Upper lobe of right lung (tissue), 1 donor: ENCODE measurements at regions not wholly inside any gene's neighbourhood (a gene's known extent, or its start where the extent isn't known, plus 50 kb on each side); places are given as distances from the start of the nearest gene placed in this dataset.

Experiments used
- ATAC-seq: fragments of 200-7000 bp; cut with Tn5 transposase; one replicate; pipeline ENCODE4 v1.9.1; 2020; ENCODE audit warnings: mild to moderate bottlenecking, moderate library complexity
- DNase-seq: peaks from one replicate; pipeline ENCODE4 v3.0.0-alpha.2; 2020
- H3K27ac ChIP-seq: fragments of 200-600 bp; one replicate; pipeline ENCODE4 v1.8.0; 2022
- H3K27me3 ChIP-seq: fragments of 200-600 bp; one replicate; pipeline ENCODE4 v1.8.0; 2022; ENCODE audit warnings: mild to moderate bottlenecking
- H3K36me3 ChIP-seq: fragments of 200-600 bp; one replicate; pipeline ENCODE4 v1.8.0; 2022
- H3K4me1 ChIP-seq: fragments of 200-600 bp; one replicate; pipeline ENCODE4 v1.8.0; 2022
- H3K4me3 ChIP-seq: fragments of 200-600 bp; one replicate; pipeline ENCODE4 v1.8.0; 2022; ENCODE audit warnings: mild to moderate bottlenecking
- H3K9me3 ChIP-seq: fragments of 200-600 bp; one replicate; pipeline ENCODE4 v1.8.0; 2022
- intact Hi-C: fragments of 100-400 bp; cut with DNase I; formaldehyde crosslinking; loops from one replicate; pipeline ENCODE4 v1.11.0; 2022
- TF ChIP-seq, protein P1 (sequence below): fragments of 200-600 bp; IDR thresholded peaks from one replicate; pipeline ENCODE4 v1.8.0; 2022; ENCODE audit warnings: antibody characterized with exemption
- donor health status: DM: no; HTN: yes; CAD: no; lungs with severe emphysema.

DNA sequence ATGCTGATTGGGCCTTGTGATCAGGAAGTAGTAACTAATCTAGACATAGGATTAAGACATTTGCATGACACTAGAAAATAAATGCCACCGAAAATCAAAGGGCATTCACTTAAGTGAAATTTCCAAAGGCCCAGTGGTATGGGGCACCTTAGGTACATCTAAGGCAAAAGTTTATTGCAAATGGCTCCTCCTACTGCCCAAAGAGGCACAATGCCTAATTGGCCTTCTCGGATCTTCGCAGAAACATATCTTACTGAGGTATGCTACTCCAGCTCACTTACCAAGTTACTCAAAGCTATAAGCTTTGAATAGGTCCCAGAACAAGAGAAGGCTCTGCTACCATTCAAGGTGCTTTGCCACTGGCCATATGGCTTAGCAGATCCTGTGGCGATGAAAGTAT is 174.8 kb upstream of the CXCL13 start:
- TF ChIP-seq, protein P1, sequence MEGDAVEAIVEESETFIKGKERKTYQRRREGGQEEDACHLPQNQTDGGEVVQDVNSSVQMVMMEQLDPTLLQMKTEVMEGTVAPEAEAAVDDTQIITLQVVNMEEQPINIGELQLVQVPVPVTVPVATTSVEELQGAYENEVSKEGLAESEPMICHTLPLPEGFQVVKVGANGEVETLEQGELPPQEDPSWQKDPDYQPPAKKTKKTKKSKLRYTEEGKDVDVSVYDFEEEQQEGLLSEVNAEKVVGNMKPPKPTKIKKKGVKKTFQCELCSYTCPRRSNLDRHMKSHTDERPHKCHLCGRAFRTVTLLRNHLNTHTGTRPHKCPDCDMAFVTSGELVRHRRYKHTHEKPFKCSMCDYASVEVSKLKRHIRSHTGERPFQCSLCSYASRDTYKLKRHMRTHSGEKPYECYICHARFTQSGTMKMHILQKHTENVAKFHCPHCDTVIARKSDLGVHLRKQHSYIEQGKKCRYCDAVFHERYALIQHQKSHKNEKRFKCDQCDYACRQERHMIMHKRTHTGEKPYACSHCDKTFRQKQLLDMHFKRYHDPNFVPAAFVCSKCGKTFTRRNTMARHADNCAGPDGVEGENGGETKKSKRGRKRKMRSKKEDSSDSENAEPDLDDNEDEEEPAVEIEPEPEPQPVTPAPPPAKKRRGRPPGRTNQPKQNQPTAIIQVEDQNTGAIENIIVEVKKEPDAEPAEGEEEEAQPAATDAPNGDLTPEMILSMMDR = no peak
- H3K36me3 ChIP-seq = no peaks in the 10 kb centered on the region
- intact Hi-C loops = no loop called here
- H3K4me3 ChIP-seq = no peak overlapping the region
- DNase-seq = no peak
- no peak overlapping the region for H3K27ac ChIP-seq
- no peak for ATAC-seq
- H3K9me3 ChIP-seq = no peaks in the 10 kb centered on the region
- H3K27me3 ChIP-seq = no peaks in the 10 kb centered on the region
- H3K4me1 ChIP-seq = peaks cover 8% of the 10 kb centered on the region

DNA sequence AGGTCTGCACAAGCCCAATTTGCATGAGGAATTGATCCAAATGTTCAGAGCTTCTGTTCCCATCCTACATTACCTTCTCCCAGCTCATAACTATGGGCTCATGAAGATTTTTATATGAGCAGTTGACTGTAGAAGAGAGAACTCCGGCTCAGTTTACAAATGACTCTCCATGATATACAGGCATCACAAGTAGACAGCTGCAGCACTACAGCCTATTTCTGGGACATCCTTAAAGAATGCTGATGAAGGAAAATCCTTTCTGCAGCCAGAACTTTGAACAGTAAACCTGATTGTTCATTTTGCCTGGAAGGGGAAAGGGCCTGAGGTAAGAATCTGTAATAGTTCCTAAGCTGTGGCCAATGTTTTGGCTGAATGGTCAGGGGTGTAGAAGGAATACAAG is 174.1 kb upstream of the CXCL13 start:
- TF ChIP-seq, protein P1 = no peak
- DNase-seq (no peak), ATAC-seq (no peak)
- no peak overlapping the region for H3K27ac ChIP-seq
- H3K9me3 ChIP-seq = no peaks in the 10 kb centered on the region
- intact Hi-C loops = no loop called here
- no peak overlapping the region for H3K4me3 ChIP-seq
- H3K27me3 ChIP-seq = no peaks in the 10 kb centered on the region
- H3K36me3 ChIP-seq = no peaks in the 10 kb centered on the region
- peaks cover 8% of the 10 kb centered on the region for H3K4me1 ChIP-seq

DNA sequence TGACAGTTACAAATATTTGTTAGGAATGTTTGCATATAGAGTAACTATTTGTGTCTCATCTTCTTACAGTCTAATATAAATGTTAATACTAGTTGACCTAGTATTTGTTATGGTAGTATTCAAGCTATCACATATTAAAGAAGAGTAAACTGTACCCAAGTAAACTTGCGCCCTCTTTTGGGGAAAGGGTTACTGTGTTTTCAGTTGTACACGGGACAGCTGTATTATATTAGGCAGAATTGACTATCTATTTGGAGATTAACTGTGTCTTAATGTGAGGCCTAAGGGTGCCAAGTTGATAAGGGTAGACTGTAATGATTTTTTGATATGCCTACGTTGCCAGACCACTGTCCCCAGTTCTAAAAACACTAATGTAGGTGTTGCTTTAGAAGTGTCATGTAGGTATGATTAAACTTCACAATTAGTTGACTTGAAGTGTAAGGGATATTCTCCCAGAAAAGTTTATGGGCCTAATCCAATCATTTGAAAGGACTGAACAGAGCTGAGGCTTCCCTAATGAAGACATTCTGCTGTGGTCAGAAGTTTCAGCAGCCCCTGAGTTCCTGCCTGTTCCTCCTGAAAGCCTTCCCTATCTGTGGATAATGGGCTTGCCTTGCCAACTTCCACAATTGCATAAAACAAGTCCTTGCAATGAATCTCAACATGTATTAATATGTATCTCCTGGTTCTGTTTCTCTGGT is 172.8 kb upstream of the CXCL13 start:
- TF ChIP-seq, protein P1 = peak; percentile 8
- no peaks in the 10 kb centered on the region for H3K36me3 ChIP-seq
- peaks cover 8% of the 10 kb centered on the region for H3K4me1 ChIP-seq
- no peaks in the 10 kb centered on the region for H3K9me3 ChIP-seq
- no peak overlapping the region for H3K27ac ChIP-seq
- no peaks in the 10 kb centered on the region for H3K27me3 ChIP-seq
- ATAC-seq (peak; percentile 7), DNase-seq (no peak)
- intact Hi-C loops = no loop called here
- no peak overlapping the region for H3K4me3 ChIP-seq

DNA sequence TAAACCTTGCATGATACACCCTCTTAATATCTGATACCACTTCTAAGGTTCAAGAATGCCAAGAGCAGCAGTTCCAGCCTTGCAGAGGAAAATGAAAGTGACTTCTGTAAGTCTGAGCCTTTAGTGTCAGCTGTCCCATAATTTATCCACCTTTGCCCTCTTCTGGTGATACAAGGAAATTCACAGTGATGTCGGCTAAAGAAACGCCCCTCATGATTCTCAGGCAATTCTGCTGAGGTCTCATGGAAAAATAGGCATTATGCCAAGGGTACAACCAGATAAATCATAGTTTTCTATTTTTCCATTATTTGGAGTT is 172.2 kb upstream of the CXCL13 start:
- intact Hi-C loops = no loop called here
- TF ChIP-seq, protein P1 = peak; percentile 60
- Histone ChIP-seq H3K27ac (no peak overlapping the region), H3K4me3 (no peak overlapping the region), H3K27me3 (no peaks in the 10 kb centered on the region), H3K9me3 (no peaks in the 10 kb centered on the region), H3K4me1 (peaks cover 8% of the 10 kb centered on the region), H3K36me3 (no peaks in the 10 kb centered on the region)
- DNase-seq (no peak), ATAC-seq (peak; percentile 79)

DNA sequence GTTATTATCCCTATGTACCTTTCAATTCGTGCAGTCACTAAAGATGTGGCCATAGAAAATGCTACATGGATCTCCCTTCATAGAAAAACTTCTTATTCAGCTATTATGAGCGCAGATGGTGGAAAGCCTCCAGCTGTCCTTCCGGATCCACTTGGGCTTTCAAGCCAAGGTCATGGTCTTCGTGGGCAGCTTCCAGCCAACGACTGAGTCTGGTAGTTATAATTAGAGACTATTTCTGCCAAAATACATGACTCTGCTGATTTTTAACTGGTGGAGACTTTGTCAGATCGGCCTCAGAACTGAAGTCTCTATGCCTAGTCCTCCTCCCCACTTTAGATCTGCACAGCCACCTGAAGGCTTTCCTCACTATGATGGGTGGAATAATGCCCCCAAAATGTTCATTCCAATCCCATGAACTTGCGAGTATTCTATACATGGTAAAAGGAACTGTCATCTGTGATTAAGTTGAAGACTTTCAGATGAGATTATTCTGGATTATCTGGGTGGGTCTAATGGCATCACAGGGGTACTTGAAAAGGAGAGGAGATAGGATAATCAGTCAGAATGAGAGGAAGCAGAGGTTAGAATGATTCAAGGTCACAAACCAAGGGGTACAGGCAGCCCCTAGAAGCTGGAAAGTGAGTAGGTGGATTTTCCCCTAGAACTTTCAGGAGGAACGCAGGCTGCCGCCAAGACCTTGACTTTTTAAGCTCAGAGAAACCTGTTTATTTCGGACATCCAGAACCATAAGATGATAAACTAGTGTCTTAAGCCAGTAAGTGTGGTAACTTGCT is 171.1 kb upstream of the CXCL13 start:
- H3K4me1 ChIP-seq = peaks cover 8% of the 10 kb centered on the region
- peak overlapping the region; percentile 9 for H3K27ac ChIP-seq
- H3K4me3 ChIP-seq = no peak overlapping the region
- TF ChIP-seq, protein P1 = no peak
- H3K27me3 ChIP-seq = no peaks in the 10 kb centered on the region
- DNase-seq (no peak), ATAC-seq (no peak)
- intact Hi-C loops = no loop called here
- no peaks in the 10 kb centered on the region for H3K9me3 ChIP-seq
- no peaks in the 10 kb centered on the region for H3K36me3 ChIP-seq
